ENCODE measurements at regions not wholly inside any gene's neighbourhood (a gene's known extent, or its start where the extent isn't known, plus 50 kb on each side); places are given as distances from the start of the nearest gene placed in this dataset.
A peak's percentile ranks its signal among the peaks of the same experiment; 100 is the strongest.
"Not testable (repeated sequence)": the region's sequence is repeated elsewhere in the genome, so short reads cannot be mapped to it uniquely, and the experiment has no call there.

DNA sequence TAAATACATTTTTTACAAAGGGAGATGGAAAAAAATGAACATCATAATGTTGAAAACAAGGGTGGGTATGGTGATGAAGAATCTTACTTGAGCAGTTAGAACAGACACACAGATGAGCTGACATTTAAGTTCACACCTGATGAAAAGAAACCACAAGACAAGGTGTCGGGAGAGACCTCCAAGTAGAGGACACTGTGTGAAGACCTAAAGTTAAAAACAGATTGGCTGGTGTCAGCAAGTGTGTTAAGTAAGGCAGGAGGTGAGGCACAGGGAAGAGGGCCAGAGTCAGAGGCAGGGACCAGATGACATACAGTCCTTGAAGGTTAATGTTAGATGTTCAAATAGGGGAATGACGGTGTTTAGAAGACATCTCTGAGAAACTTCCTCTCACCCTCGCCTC lies 236.8 kb downstream of the FAT3 start:
- DNase-seq (ENCODE audit: low read depth, low spot score), result no peak
- no peak overlapping the region for H3K27ac ChIP-seq

DNA sequence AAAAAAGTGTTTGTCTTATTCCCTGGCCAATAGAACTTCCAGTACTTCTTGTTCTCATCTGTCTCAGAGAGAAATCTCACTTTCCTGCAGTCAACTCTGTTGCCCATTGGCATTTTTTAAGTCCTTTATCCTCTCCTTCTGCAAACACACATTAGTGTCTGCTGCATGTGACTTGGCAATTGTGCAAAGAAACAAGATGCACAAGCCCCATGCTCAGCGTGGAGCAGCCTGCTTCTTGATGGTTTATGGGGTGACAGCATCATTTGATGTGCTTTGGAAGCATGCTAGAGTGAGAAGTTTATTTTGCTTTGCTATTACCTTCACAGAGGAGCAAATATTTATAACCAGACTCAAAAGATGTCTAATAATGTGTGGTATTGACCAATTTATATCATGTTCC lies 238.2 kb downstream of the FAT3 start:
- no peak for DNase-seq (ENCODE audit: low read depth, low spot score)
- H3K27ac ChIP-seq, result no peak overlapping the region

- no peak overlapping the region for H3K27ac ChIP-seq
- DNase-seq (ENCODE audit: low read depth, low spot score), result no peak
Measured at GRCh38 chr11:92464822-92465221, 240.2 kb downstream of the FAT3 start.

DNA sequence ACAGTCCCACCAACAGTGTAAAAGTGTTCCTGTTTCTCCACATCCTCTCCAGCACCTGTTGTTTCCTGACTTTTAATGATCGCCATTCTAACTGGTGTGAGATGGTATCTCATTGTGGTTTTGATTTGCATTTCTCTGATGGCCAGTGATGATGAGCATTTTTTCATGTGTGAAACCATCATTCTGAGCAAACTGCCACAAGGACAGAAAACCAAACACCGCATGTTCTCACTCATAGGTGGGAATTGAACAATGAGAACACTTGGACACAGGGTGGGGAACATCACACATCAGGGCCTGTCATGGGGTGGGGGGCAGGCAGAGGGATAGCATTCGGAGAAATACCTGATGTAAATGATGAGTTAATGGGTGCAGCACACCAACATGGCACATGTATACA lies 240.8 kb downstream of the FAT3 start:
- not testable (repeated sequence) for H3K27ac ChIP-seq; DNase-seq (ENCODE audit: low read depth, low spot score)

DNA sequence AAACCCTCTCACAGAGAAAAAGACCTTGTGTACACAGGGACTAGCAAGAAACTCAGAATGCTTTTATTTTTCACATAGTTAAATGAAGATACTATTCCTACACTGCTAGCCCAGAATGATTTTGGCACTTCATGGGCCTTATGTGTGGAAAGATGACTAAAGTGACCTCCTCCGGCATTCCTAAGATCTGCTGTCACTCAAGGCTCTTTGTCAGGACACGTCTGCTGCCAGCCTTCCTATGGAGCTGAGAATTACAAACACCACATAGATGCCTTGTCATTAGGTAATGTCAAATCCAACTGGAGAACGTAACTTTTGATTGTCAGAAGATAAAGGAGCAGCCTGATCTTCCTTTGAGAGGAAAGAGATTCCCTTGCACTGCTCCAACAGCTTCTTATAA lies 249.1 kb downstream of the FAT3 start:
- peak; percentile 39 for DNase-seq (ENCODE audit: low read depth, low spot score)
- peak overlapping the region; percentile 8 for H3K27ac ChIP-seq

GRCh38 chr11:92475316-92475715 lies 250.7 kb downstream of the FAT3 start:
- DNase-seq (ENCODE audit: low read depth, low spot score), result no peak
- no peak overlapping the region for H3K27ac ChIP-seq

- DNase-seq (ENCODE audit: low read depth, low spot score), result no peak
- H3K27ac ChIP-seq, result no peak overlapping the region
Measured at GRCh38 chr11:92475819-92476218, 251.2 kb downstream of the FAT3 start.

DNA sequence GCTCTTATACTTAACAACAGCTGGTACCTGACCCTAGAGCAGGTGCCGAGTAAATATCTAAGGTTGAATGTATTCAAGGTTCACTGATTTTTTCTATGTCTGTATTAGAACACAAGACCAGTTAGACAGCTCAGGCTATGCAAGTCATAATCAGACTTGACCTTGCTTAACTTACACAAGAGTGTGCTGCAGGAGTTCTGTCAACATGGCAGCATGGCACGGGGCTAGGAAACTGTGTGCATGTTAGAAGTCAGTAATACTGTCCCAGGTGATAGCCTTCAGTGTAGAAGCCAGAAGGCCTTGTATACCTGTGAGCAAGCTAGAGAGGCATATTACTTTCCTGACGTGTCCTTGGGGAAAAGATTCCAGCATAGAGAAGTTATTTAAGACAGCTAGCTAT lies 253.1 kb downstream of the FAT3 start:
- DNase-seq (ENCODE audit: low read depth, low spot score), result no peak
- no peak overlapping the region for H3K27ac ChIP-seq

- DNase-seq (ENCODE audit: low read depth, low spot score), result no peak
- H3K27ac ChIP-seq, result no peak overlapping the region
Measured at GRCh38 chr11:92480499-92480898, 255.9 kb downstream of the FAT3 start.

- no peak for DNase-seq (ENCODE audit: low read depth, low spot score)
Measured at GRCh38 chr11:92482492-92483060, 258.0 kb downstream of the FAT3 start.

GRCh38 chr11:92484570-92484969 lies 260.0 kb downstream of the FAT3 start:
- no peak for DNase-seq (ENCODE audit: low read depth, low spot score)
- no peak overlapping the region for H3K27ac ChIP-seq

More at GRCh38 chr11:92482492-92483060, 258.0 kb downstream of the FAT3 start:
- H3K27ac ChIP-seq, result no peak overlapping the region

DNA sequence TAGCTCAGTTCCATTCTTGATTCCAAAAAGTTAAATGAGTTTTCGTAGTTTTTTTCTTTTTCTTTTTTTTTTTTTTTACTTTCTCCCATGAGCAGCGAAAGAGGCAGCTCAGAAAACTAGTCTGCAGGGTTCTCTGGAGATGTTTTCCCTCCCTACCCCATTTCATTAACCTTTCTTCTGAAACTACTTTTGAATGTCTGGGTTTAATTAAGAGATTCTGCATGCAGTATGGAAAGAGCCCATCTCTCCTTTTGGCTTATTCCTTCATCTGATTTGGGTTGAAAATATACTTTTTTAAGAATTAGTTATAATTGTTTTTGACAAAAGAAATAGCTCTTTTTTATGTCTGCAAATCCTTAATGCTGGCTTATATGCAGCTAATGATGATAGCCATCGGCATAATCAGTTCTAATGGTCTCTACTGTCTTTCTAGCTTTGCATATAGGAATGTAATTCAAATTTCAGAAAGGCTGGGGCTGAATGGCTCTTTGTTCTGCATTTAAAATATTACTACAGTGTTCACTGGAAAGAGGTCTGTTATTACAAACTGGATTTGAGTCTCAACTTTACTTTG lies 265.3 kb downstream of the FAT3 start:
- DNase-seq (ENCODE audit: low read depth, low spot score), result no peak
- H3K27ac ChIP-seq, result no peak overlapping the region

GRCh38 chr11:92492372-92492771 lies 267.8 kb downstream of the FAT3 start:
- no peak for DNase-seq (ENCODE audit: low read depth, low spot score)
- H3K27ac ChIP-seq, result no peak overlapping the region

DNA sequence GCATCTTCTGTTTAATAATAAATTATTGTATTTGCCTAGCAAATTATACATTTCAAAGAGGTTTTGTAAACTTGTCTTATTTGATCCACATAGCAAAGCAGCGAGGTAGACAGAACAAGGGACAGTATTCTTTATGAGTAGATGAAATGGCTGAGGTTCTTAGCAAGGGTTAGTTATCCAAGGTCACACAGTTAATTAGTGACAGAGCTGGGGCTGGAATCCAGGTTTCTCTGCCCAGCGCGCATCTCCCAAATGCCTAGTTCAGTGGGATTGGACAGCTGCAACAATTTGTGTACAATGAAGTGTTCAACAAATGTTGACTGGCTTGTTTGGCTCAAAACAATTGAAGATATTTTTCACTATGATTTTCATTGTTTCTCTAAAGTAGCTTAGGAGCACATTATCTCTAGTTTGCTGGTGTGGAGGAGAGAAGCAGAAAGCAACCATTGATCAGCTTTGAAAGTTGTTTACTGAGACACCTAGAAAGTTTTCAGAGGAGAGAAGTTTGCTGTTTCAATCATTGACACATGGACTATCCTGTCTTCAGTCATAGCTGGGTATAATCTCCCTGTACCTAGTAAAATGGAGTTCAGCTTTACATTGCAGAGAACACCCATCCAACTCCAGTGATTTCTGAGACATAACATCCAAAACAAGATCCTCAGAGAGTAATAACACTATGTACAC lies 270.6 kb downstream of the FAT3 start:
- no peak for DNase-seq (ENCODE audit: low read depth, low spot score)
- H3K27ac ChIP-seq, result no peak overlapping the region

DNA sequence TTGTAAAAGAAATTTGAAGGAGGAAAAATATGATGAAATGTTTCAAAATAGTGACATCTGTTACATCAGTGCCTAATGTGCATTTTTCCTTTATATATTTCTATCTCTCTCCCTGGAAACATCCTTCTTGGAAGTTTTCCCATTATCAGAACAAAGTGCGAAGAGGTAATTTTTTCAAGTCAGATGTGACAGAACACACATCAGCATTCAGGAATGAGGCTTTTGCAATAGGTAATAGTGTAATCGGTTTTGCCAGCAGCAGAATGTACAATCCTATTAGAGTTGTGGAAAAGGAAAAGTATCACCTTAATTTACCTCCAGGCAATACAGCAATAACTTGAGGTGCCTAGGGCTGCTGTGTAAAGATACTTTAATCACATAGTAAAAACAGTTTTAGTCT lies 275.8 kb downstream of the FAT3 start:
- DNase-seq (ENCODE audit: low read depth, low spot score), result no peak

DNA sequence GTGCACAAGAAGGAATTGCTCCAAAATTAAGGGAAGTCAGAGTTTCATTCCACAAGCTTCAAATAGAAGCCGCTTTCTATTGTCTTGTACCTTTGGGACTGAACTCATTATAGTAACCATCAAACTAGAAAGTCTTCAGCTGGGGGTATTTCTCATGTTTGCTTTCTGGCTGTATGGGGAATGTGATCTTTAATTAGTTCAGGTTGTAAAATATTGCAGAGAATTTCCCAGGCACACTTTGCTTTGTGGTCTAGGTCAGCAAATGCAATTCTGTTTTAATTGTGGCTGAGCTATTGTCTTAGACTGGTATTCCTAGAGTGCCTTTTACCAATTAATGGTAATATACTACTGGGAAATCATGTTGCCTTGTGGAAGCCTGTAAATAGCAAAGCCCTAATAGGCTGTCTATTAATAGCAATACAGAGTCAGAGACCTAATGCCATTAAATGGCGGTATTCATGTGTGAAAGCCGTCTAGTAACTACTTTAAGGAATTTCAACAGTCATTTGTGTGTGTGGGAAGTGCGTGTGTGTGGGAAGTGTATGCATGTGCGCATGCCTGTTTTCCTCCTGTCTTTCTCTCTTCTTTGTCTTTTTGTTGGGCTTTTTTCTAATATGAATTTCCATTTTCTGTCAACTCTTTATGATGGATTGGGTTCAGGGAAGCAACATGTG lies 276.6 kb downstream of the FAT3 start:
- DNase-seq (ENCODE audit: low read depth, low spot score), result no peak
- no peak overlapping the region for H3K27ac ChIP-seq

More for the DNA sequence above, 275.8 kb downstream of the FAT3 start:
- peak overlapping the region; percentile 16 for H3K27ac ChIP-seq

DNA sequence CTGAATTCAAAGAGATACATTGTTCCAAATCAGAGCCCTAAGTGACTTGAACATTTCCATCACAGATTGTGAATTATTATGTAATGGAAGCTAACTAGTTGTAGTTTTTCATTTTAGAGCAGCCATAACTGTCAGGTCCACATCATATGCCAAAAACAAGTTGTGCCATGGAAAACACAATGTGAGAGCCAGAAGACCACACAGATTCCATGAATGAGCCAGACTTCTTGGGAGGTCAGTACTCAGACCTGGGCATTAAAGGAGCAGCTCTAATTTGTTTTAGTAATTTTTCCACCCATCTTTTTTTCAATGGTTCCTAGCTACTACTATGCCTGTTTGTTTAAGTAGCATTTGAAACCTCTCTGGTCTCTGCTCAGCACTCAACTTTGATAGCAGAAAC lies 279.4 kb downstream of the FAT3 start:
- no peak for DNase-seq (ENCODE audit: low read depth, low spot score)
- no peak overlapping the region for H3K27ac ChIP-seq

DNA sequence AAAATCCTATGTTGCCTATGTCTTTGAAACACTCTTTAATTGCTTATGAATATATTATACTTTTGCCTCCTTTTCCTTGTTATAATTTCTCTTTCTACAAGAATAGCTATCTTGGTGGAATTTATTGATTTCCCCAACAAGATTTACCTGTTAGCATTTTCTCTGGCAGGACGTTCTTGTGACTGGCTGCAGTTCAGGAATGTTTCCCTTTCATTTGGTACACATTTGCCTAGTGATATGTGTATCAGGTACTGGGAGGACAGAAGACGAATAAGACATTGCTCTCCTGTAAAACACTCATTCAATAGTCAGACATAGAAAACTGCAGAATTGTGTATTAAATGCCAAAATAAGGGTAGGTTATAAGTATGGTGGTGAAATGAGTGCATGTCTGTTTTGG lies 279.9 kb downstream of the FAT3 start:
- no peak overlapping the region for H3K27ac ChIP-seq
- no peak for DNase-seq (ENCODE audit: low read depth, low spot score)

DNA sequence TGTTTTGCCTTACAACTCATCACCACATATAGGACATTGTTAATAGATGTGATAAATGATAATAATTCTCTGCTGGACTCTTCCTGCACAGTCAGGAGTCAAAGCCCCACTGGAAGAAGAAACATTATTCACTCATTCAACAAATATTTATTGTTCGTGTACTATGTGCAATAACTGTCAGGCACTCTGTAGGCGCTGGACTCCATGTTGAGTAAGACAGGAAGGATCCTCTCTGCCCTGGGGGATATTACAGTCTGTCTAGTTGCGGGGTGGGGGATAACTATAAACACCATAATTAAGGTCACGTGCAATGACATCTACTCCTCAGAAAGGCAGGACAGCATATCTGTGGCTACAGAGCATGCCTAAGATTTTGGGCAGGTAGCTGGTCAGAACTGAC lies 281.1 kb downstream of the FAT3 start:
- DNase-seq (ENCODE audit: low read depth, low spot score), result no peak
- H3K27ac ChIP-seq, result no peak overlapping the region

GRCh38 chr11:92506809-92507336 lies 282.3 kb downstream of the FAT3 start:
- DNase-seq (ENCODE audit: low read depth, low spot score), result no peak
- no peak overlapping the region for H3K27ac ChIP-seq

DNA sequence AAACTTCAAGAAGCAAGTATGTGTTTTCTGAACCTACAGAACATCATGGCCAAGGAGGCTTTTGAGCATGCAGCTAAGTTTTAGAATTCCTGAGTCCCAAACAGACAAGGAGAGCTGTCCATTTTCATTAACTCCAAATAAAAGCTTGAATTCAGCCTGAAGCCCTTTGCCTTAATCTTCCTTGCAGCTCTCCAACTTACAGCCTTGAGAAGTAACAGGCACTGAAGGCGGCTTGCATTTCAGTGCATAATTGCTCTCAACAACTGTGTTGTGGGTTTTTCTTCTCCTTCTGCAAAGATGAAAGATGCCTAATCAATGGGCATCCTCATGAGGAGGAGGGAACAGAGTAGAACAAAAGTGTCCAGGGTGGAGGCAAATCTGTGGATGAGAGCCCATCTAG lies 286.0 kb downstream of the FAT3 start:
- no peak overlapping the region for H3K27ac ChIP-seq
- DNase-seq (ENCODE audit: low read depth, low spot score), result no peak

All from epithelial cell of prostate (primary cell).